Right cardiac atrium (tissue), 5 donors: ENCODE measurements at regions not wholly inside any gene's neighbourhood (a gene's known extent, or its start where the extent isn't known, plus 50 kb on each side); places are given as distances from the start of the nearest gene placed in this dataset.
A peak's percentile ranks its signal among the peaks of the same experiment; 100 is the strongest.

Experiments used
- ATAC-seq, 2 donors: fragments of 200-7000 bp; cut with Tn5 transposase; one replicate each; pipeline versions ENCODE4 v1.8.0 to v1.9.1; 2020; ENCODE audit warnings: moderate library complexity in 2 of 2, mild to moderate bottlenecking in 1 of 2
- DNase-seq, 3 donors: peaks; one replicate each; pipeline ENCODE4 v3.0.0-alpha.2; 2020
- H3K27ac ChIP-seq: one replicate; pipeline ENCODE4 v1.5.1; 2013; ENCODE audit warnings: mild to moderate bottlenecking, low read length, control low read depth, moderate library complexity
- H3K27me3 ChIP-seq: one replicate; pipeline ENCODE4 v1.6.1; 2013; ENCODE audit not compliant: control insufficient read depth, insufficient read depth
- H3K4me1 ChIP-seq: one replicate; pipeline ENCODE4 v1.6.1; 2013; ENCODE audit warnings: low read length; ENCODE audit not compliant: control insufficient read depth, insufficient read depth
- H3K4me3 ChIP-seq: one replicate; pipeline ENCODE4 v1.5.1; 2013; ENCODE audit warnings: low read length, control low read depth
- H3K9me3 ChIP-seq: one replicate; pipeline ENCODE4 v1.6.1; 2013; ENCODE audit warnings: low read length; ENCODE audit not compliant: control insufficient read depth
- WGBS: extraction: QIAGEN DNeasy Blood & Tissue Kit; methylation state at CpG from one replicate; pipeline ENCODE4 v1.1.7; 2013; 5-methylcytosine and 5-hydroxymethylcytosine counted together
- intact Hi-C, 4 donors: fragments of 100-400 bp; cut with DNase I; formaldehyde crosslinking; loops; one replicate each; pipeline versions ENCODE4 v1.11.0 to v1.14.0; 2022 to 2023
- donor health status: healthy with polysubstance abuse.
- donor health status: DM: no; HTN: yes; CAD: no.
- donor health status: DM: no; HTN: no; CAD: no.
- donor health status: DM: no; HTN: yes; CAD: no; lungs with severe emphysema.
- donor health status: DM: yes; HTN: yes; CAD: no.

DNA sequence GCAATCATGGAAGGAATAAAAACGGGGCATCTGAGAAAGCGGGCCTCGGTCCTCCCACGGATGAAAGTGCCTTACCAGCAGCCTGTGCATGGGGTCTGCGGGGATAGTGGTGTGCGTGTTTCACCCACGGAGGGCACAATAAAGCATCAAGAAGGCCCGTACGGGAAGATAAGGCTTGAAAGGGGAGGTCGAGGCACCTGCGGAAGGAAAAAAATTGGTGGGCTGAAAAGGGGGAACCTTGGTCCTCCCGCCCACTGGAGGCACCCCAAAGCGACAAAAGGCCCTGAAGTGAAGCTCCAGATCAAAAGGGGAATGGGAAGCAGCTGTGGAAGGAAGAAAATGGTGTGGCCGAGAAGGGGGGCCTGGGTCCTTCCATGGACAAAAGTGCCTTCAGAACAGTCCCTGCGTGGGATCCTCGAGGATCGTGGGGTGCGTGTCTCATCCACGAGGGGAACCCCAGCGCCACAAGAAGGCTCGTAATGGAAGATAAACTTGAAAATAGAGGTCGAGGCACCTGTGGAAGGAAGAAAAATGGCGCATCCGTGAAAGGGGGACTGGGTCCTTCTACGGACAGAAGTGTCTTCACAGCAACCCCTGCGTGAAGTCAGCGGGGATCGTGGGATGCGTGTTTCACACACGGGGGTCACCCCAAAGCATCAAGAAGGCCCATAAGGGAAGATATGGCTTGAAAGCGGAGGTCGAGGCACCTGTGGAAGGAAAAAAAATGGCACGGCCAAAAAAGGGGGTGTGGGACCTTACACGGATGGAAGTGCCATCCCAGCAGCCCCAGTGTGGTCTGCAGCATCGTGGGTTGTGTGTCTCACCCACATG, 276.9 kb downstream of the ALG10 start:
- ATAC-seq: no peak
- intact Hi-C loops: no loop called here
- H3K4me1 ChIP-seq: no peaks in the 10 kb centered on the region
- H3K4me3 ChIP-seq: no peak overlapping the region
- H3K27me3 ChIP-seq: no peaks in the 10 kb centered on the region
- no peak overlapping the region for H3K27ac ChIP-seq
- 77% methylated on average over 35 of the region's 35 CpGs for WGBS
- H3K9me3 ChIP-seq: no peaks in the 10 kb centered on the region
- DNase-seq: peak in 2 of 3 donors; percentile 4 to 9

DNA sequence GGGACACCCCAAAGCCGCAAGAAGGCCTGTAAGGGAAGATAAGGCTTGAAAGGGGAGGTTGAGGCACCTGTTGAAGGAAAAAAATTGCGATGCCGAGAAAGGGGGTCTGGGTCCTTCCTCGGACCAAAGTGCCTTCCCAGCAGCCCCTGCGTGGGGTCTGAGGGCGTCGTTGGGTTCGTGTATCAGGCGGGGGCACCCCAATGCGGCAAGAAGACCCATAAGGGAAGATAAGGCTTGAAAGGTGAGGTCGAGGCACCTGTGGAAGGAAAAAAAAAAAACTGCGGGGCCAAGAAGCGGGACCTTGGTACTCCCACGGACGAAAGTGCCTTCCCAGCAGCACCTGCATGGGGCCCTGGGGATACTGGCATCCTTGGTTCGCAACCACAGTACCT, 277.5 kb downstream of the ALG10 start:
- Histone ChIP-seq H3K9me3 (no peaks in the 10 kb centered on the region), H3K4me3 (no peak overlapping the region), H3K4me1 (no peaks in the 10 kb centered on the region), H3K27me3 (no peaks in the 10 kb centered on the region), H3K27ac (no peak overlapping the region)
- intact Hi-C loops: no loop called here
- peak in 2 of 3 donors; percentile 2 to 16 for DNase-seq
- 71% methylated on average over 16 of the region's 16 CpGs for WGBS
- ATAC-seq: no peak

GRCh38 chr12:34300376-34301250, 278.3 kb downstream of the ALG10 start:
- Histone ChIP-seq H3K27ac (no peak overlapping the region), H3K4me3 (no peak overlapping the region), H3K4me1 (no peaks in the 10 kb centered on the region), H3K9me3 (no peaks in the 10 kb centered on the region), H3K27me3 (no peaks in the 10 kb centered on the region)
- DNase-seq (peak; percentile 2 to 36 (median 4)), ATAC-seq (no peak)
- 86% methylated on average over 34 of the region's 34 CpGs for WGBS
- intact Hi-C loops: no loop called here

DNA sequence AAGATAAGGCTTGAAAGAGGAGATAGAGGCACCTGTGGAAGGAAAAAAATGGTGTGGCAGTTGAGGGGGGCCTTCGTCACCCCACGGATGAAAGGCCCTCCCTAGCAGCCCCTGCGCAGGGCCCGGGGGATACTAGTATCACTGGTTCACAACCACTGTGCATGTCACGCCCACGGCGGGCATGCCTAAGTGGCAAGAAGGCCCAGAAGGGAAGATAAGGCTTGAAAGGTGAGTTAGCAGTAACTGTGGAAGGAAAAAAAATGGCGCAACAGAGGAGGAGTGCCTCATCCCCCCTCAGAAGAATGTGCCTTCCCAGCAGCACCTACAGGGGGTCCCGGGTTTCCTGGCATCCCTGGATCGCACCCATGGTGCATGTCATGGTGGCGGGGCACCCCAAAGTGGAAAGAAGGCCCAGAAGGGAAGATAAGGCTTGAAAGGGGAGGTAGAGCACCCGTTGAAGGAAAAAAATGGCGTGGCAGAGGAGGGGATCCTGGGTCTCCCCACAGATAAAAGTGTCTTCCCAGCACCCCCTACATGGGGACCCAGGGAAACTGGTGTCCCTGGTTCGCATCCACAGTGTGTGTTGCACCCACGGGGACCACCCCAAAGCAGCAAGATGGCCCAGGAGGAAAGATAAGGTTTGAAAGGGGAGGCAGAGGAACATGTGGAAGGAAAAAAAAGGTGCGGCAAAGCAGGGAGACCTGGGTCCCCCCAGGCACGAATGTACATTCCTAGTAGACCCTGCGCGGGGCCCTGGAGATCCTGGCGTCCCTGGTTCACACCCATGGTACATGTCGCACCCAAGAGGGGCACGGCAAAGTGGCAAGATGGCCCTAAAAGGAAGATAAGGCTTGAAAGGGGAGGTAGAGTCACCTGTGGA, 279.2 kb downstream of the ALG10 start:
- DNase-seq (peak; percentile 2 to 14 (median 13)), ATAC-seq (no peak)
- 77% methylated on average over 22 of the region's 22 CpGs for WGBS
- H3K27me3 ChIP-seq: no peaks in the 10 kb centered on the region
- no peak overlapping the region for H3K27ac ChIP-seq
- H3K9me3 ChIP-seq: no peaks in the 10 kb centered on the region
- H3K4me3 ChIP-seq: no peak overlapping the region
- intact Hi-C loops: no loop called here
- no peaks in the 10 kb centered on the region for H3K4me1 ChIP-seq

DNA sequence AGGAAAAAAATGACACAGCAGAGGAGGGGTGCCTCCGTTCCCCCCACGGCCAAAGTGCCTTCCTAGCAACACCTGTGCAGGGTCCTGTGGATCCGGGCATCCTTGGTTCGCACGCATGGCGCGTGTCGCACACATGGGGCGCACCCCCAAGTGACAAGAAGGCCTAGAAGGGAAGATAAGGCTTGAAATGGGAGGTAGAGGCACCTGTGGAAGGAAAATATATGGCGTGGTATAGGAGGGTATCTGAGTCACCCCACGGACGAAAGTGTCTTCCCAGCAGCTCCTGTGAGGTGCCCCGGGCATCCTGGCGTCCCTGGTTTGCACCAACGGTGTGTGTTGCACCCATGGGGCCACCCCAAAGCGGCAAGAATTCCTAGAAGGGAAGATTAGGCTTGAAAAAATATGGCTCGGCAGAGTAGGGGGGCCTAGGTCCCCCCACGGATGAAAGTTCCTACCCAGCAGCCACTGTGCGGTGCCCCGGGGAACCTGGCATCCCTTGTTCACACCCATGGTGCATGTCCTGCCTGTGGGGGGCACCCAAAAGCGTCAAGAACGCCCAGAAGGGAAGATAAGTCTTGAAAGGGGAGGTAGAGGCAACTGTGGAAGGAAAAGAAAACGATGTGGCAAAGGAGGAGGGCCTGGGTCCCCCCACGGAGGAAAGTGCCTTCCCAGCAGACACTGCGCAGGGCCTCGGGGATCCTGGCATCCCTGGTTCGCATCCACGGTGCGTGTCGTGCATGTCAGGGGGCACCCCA, 280.0 kb downstream of the ALG10 start:
- Histone ChIP-seq H3K27me3 (no peaks in the 10 kb centered on the region), H3K9me3 (no peaks in the 10 kb centered on the region), H3K4me1 (no peaks in the 10 kb centered on the region), H3K4me3 (no peak overlapping the region), H3K27ac (no peak overlapping the region)
- ATAC-seq: no peak
- intact Hi-C loops: no loop called here
- WGBS: 77% methylated on average over 30 of the region's 30 CpGs
- peak; percentile 4 to 26 (median 13) for DNase-seq

DNA sequence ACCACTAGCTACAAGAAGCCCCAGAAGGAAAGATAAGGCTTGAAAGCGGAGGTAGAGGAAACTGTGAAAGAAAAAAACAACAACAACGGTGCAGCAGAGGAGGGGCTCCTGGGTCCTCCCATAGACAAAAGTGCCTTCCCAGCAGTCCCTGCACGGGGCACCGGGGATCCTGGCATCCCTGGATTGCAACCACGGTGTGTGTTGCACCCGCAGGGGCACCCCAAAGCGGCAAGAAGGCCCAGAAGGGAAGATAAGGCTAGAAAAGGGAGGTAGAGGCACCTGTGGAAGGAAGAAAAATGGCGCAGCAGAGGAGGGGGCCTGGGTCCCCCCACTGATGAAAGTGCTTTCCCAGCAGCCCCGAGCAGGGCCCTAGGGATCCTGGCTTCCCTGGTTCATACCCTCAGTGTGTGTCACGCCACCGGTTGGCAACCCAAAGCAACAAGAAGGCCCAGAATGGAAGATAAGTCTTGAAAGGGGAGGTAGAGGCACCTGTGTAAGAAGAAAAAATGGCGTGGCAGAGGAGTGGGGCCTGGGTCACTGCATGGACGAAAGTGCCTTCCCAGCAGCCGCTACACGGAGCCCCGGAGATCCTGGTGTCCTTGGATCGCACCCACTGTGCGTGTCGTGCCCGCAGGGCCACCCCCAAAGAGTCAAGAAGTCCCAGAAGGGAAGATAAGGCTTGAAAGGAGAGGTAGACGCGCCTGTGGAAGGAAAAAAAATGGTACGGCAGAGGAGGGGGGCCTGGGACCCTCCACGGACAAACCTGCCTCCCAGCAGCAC, 281.0 kb downstream of the ALG10 start:
- Histone ChIP-seq H3K9me3 (no peaks in the 10 kb centered on the region), H3K4me1 (no peaks in the 10 kb centered on the region), H3K27ac (no peak overlapping the region), H3K27me3 (no peaks in the 10 kb centered on the region), H3K4me3 (no peak overlapping the region)
- intact Hi-C loops: no loop called here
- ATAC-seq (no peak), DNase-seq (peak; percentile 1 to 35 (median 28))
- WGBS: 76% methylated on average over 24 of the region's 24 CpGs

GRCh38 chr12:34304001-34304400, 281.7 kb downstream of the ALG10 start:
- DNase-seq (peak in 2 of 3 donors; percentile 2 to 16), ATAC-seq (no peak)
- Histone ChIP-seq H3K27ac (no peak overlapping the region), H3K9me3 (no peaks in the 10 kb centered on the region), H3K4me1 (no peaks in the 10 kb centered on the region), H3K27me3 (no peaks in the 10 kb centered on the region), H3K4me3 (no peak overlapping the region)
- WGBS: 81% methylated on average over 18 of the region's 18 CpGs
- intact Hi-C loops: no loop called here

DNA sequence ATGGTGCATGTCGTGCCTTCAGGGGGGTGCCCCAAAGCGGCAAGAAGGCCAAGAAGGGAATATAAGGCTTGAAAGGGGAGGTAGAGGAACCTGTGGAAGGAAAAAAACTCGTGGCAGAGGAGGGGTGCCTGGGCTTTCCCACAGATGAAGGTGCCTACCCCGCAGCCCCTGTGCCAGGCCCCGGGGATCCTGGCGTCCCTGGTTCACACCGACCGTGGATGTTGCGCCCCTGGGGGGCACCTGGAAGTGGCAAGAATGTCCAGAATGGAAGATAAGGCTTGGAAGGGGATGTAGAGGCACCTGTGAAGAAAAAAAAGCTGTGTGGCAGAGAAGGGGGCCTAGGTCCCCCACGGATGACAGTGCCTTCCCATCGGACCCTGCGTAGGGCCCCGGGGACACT, 282.2 kb downstream of the ALG10 start:
- intact Hi-C loops: no loop called here
- DNase-seq: peak in 1 of 3 donors; percentile 30
- H3K27me3 ChIP-seq: no peaks in the 10 kb centered on the region

DNA sequence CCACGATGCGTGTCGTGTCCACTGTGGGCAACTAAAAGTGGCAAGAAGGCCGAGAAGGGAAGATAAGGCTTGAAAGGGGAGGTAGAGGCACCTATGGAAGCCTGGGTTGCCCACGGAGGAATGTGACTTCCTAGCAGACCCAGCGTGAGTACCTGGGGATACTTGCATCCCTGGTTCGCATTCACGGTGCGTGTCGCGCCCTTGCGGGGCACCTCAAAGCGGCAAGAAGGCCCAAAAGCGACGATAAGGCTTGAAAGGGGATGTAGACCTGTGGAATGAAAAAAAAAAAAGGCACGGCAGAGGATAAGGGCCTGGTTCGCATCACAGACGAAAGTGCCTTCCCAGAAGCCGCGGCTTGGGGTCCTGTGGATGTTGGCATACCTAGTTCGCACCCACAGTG, 282.9 kb downstream of the ALG10 start:
- intact Hi-C loops: no loop called here
- DNase-seq (peak in 2 of 3 donors; percentile 17 to 36), ATAC-seq (no peak)
- H3K27me3 ChIP-seq: no peaks in the 10 kb centered on the region
- no peaks in the 10 kb centered on the region for H3K9me3 ChIP-seq
- no peak overlapping the region for H3K27ac ChIP-seq
- 81% methylated on average over 21 of the region's 21 CpGs for WGBS
- no peak overlapping the region for H3K4me3 ChIP-seq
- H3K4me1 ChIP-seq: no peaks in the 10 kb centered on the region

More for the DNA sequence above, 282.2 kb downstream of the ALG10 start:
- 83% methylated on average over 13 of the region's 13 CpGs for WGBS
- no peak overlapping the region for H3K4me3 ChIP-seq
- ATAC-seq: no peak
- no peaks in the 10 kb centered on the region for H3K4me1 ChIP-seq
- H3K27ac ChIP-seq: no peak overlapping the region
- no peaks in the 10 kb centered on the region for H3K9me3 ChIP-seq
